ENCODE measurements at regions not wholly inside any gene's neighbourhood (a gene's known extent, or its start where the extent isn't known, plus 50 kb on each side); places are given as distances from the start of the nearest gene placed in this dataset.

DNA sequence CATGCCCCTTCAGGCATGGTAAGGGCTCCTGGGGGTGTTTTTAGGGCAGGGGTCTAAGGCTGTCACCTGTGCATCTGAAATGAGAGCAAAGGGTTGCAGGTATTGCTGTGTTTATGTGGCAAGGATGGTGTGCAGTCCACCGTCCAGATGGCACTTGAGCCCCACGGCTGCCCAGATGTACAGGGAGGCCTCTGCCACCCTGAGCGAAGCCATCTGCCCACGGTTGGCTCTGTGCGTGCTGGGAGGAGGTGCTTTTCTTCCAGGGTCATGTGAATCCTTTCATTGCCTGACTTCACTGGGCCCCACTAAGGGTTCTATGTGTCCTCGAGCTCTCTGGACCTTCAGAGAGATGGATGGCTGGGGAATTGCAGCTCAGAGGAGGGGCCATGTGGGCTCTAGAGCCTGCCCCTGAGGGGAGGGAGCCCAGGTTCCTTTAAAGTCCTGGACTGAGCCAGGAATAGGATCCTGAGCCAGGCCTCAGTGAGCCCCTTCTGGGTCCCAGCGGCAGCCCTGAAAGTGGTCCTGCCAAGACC, 89.9 kb downstream of the CTTN start:
- TF ChIP-seq, protein P1, sequence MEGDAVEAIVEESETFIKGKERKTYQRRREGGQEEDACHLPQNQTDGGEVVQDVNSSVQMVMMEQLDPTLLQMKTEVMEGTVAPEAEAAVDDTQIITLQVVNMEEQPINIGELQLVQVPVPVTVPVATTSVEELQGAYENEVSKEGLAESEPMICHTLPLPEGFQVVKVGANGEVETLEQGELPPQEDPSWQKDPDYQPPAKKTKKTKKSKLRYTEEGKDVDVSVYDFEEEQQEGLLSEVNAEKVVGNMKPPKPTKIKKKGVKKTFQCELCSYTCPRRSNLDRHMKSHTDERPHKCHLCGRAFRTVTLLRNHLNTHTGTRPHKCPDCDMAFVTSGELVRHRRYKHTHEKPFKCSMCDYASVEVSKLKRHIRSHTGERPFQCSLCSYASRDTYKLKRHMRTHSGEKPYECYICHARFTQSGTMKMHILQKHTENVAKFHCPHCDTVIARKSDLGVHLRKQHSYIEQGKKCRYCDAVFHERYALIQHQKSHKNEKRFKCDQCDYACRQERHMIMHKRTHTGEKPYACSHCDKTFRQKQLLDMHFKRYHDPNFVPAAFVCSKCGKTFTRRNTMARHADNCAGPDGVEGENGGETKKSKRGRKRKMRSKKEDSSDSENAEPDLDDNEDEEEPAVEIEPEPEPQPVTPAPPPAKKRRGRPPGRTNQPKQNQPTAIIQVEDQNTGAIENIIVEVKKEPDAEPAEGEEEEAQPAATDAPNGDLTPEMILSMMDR (IDR thresholded peaks at IDR 0.05; ENCODE audit: poor library complexity), result no peak
- TF ChIP-seq EZH2phosphoT487 (IDR thresholded peaks at IDR 0.05; ENCODE audit: low read depth, severe bottlenecking, unreplicated experiment) (no peak), EZH2 (IDR thresholded peaks at IDR 0.05; ENCODE audit: borderline replicate concordance) (no peak)
